Muscle of leg (tissue), 3 donors: ENCODE measurements at regions not wholly inside any gene's neighbourhood (a gene's known extent, or its start where the extent isn't known, plus 50 kb on each side); places are given as distances from the start of the nearest gene placed in this dataset.
"Not testable (repeated sequence)": the region's sequence is repeated elsewhere in the genome, so short reads cannot be mapped to it uniquely, and the experiment has no call there.

ENCODE experiments used
- DNase-seq: peaks from one replicate; pipeline ENCODE4 v3.0.0; 2013
- H3K27ac ChIP-seq: one replicate; pipeline ENCODE4 v1.5.1; 2013; ENCODE audit warnings: mild to moderate bottlenecking, low read length, control low read depth
- H3K27me3 ChIP-seq: one replicate; pipeline ENCODE4 v1.6.1; 2013; ENCODE audit warnings: low read length; ENCODE audit not compliant: control insufficient read depth, insufficient read depth
- H3K36me3 ChIP-seq: one replicate; pipeline ENCODE4 v1.6.1; 2013; ENCODE audit warnings: low read length; ENCODE audit not compliant: control insufficient read depth, insufficient read depth
- H3K4me1 ChIP-seq: one replicate; pipeline ENCODE4 v1.6.1; 2013; ENCODE audit warnings: low read length; ENCODE audit not compliant: control insufficient read depth, insufficient read depth
- H3K4me3 ChIP-seq: one replicate; pipeline ENCODE4 v1.5.1; 2013; ENCODE audit warnings: low read length, control low read depth
- H3K9me3 ChIP-seq: replicated peaks from 2 replicates; pipeline ENCODE4 v1.6.1; 2013; ENCODE audit warnings: low read depth, low read length; ENCODE audit not compliant: control insufficient read depth
- WGBS: methylation state at CpG from one replicate; pipeline ENCODE4 v1.1.5; 2013; ENCODE audit warnings: missing lambda C conversion rate; ENCODE audit not compliant: insufficient coverage; 5-methylcytosine and 5-hydroxymethylcytosine counted together

DNA sequence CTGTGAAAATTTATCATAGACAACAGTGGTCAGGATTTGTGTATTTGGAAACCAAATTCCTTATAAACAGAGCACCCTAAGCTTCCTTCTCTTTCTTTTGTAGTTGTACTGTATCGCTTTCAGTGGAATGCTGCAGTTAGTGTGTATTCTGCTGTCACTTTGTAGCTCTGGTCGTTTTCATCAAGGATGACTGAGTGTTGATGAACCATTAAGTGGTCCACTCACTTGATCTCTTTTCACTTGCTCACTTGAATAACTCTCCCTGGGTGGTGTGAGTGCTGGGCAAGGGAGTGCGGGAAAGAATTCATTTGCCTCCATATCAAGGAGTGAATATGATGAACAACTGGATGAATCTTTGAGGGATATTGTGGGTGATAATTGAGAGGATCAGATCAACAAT lies 1225.7 kb upstream of the WWC1 start:
- Histone ChIP-seq H3K27ac (no peak overlapping the region), H3K27me3 (no peaks in the 10 kb centered on the region), H3K9me3 (no peaks in the 10 kb centered on the region), H3K36me3 (no peaks in the 10 kb centered on the region), H3K4me1 (no peaks in the 10 kb centered on the region), H3K4me3 (no peak overlapping the region)
- no CpG with 5 or more reads among the region's 3 CpGs for WGBS
- no peak for DNase-seq

DNA sequence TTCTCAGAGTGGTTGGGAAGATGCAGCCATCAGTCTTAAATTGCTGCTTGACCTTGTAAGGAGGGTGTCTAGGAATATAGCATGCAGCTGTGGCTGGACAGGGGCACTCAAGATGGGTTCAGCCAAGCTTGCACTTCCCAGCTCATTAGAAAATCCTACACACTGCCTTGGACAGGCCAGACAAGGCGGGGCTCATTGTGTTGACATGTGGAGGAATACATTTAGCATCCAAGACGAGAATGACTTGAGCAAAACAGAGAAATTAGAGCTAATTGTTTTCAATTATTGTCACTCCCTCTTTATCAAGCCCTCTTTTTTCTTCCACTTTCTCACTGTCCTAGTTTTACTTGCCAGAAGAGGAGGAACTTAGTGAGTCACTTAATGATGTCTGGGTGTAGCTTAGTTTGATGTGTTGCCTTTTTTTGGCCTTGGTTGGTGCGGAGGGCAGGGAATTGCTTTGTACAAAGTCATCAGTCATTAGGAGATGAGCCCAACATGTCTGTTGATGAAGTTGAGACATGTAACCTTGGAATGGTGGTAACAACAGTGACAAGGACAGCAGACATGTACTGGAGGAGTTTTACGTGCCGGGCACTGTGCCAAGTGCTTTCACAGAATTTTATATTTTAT lies 1219.3 kb upstream of the WWC1 start:
- Histone ChIP-seq H3K4me1 (no peaks in the 10 kb centered on the region), H3K4me3 (no peak overlapping the region), H3K27ac (no peak overlapping the region), H3K36me3 (no peaks in the 10 kb centered on the region), H3K27me3 (no peaks in the 10 kb centered on the region), H3K9me3 (no peaks in the 10 kb centered on the region)
- 80% methylated on average over 1 of the region's 5 CpGs for WGBS
- peak; percentile 28 for DNase-seq

DNA sequence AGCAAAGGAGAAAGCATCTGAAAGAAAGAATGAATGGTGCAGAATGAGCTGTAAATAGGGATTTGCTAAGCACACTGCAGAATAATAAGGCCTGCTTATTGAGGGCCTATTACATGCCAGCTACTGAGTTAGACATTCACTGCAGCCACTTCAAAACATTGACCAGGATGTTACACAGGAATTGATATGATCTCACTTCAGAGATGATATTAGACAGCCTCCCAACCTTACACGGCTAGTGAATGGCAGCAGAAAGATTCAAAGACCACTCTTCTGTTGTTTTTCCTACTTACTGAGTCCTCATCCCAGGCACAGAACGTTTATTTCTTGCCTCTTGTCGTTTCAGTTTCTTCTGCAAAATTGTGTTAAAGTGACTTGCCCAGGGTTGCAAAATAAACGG lies 1209.9 kb upstream of the WWC1 start:
- Histone ChIP-seq H3K27me3 (no peaks in the 10 kb centered on the region), H3K4me1 (no peaks in the 10 kb centered on the region), H3K36me3 (no peaks in the 10 kb centered on the region), H3K9me3 (no peaks in the 10 kb centered on the region), H3K27ac (no peak overlapping the region), H3K4me3 (no peak overlapping the region)
- WGBS: 38% methylated on average over 1 of the region's 4 CpGs
- no peak for DNase-seq

DNA sequence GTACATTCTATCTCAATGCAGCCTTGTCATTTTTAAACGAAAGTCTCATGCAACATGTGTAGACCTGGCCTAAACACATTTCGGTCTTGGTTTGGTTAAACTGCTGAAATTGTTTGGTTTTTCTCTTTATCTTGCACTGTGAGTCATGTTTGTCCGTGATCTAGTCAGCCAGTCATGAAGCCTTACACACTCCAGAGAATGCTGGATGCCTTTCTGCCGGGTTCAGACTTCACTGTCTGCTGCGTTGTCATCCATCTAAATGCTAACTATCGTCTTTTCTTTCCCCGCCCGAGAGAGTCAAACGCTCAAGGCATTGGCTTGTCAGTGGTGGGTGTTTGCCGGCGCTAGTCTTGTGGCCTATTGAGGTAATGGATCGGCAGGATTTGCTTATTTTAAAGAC lies 1194.6 kb upstream of the WWC1 start:
- H3K36me3 ChIP-seq: no peaks in the 10 kb centered on the region
- no peaks in the 10 kb centered on the region for H3K9me3 ChIP-seq
- WGBS: 80% methylated on average over 4 of the region's 12 CpGs
- no peak for DNase-seq
- no peak overlapping the region for H3K27ac ChIP-seq
- no peak overlapping the region for H3K4me3 ChIP-seq
- H3K27me3 ChIP-seq: no peaks in the 10 kb centered on the region
- no peaks in the 10 kb centered on the region for H3K4me1 ChIP-seq

DNA sequence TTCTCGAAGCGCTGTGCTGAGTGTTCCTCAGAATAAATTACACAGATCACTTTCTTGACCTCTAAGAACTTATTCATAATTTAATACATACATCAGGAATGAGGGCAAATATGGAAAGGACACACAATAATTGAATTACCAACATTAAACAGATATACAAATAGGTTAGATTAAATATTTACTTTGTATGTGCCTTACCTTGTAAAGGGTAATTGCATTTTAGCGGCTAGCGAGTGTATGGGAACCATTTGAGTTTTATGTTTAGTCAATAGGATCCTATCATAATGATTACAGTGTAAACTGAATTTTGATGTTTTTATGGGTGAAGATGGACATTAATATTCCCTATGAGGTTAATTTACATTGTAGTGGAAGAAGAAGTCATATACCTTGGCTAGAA lies 1187.1 kb upstream of the WWC1 start:
- H3K27ac ChIP-seq: no peak overlapping the region
- H3K4me1 ChIP-seq: no peaks in the 10 kb centered on the region
- WGBS: no CpG with 5 or more reads among the region's 4 CpGs
- H3K27me3 ChIP-seq: no peaks in the 10 kb centered on the region
- DNase-seq: no peak
- no peaks in the 10 kb centered on the region for H3K36me3 ChIP-seq
- H3K4me3 ChIP-seq: no peak overlapping the region
- no peaks in the 10 kb centered on the region for H3K9me3 ChIP-seq

DNA sequence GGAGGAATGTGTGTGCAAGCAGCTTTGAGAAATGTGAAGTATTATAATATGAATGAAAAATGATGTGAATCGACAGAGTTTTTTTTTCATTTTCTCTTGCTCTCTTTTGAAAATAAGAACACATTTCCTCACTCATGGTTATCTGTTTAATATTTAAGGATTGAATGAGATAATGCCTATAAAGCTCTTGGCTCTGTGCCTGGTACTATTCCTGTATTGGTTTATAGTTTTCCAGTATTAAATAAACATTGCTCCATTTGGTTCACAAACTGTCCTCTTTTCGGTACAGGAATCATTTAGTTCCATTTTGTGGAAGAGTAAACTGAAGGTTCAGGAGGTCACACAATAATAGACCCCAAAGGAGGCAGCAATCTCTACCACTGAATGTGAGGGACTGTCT lies 1185.5 kb upstream of the WWC1 start:
- no peaks in the 10 kb centered on the region for H3K9me3 ChIP-seq
- H3K4me3 ChIP-seq: no peak overlapping the region
- no peaks in the 10 kb centered on the region for H3K36me3 ChIP-seq
- DNase-seq: peak; percentile 29
- no peaks in the 10 kb centered on the region for H3K4me1 ChIP-seq
- H3K27me3 ChIP-seq: no peaks in the 10 kb centered on the region
- H3K27ac ChIP-seq: no peak overlapping the region
- WGBS: no CpG with 5 or more reads among the region's 2 CpGs

DNA sequence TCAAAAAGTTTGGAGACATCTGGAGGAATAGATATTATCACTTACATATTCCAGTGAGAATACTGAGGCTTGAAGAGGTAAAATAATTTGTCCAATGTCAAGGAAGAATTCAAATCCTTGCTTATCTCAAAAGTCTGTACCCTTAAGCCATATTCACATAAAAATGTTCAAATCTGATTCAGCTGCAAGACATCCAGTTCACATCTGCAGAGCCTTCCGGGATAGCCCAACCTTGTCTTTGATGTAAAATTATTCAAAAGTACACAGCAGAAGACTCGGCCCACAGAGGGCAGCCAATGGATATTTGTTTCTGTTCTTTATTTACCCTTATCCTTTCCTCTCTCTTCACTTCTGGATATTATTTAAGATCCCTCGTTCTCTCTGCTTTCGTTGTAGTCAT lies 1183.8 kb upstream of the WWC1 start:
- no CpG with 5 or more reads among the region's 4 CpGs for WGBS
- H3K27ac ChIP-seq: no peak overlapping the region
- no peak for DNase-seq
- H3K27me3 ChIP-seq: no peaks in the 10 kb centered on the region
- no peaks in the 10 kb centered on the region for H3K36me3 ChIP-seq
- H3K9me3 ChIP-seq: no peaks in the 10 kb centered on the region
- H3K4me1 ChIP-seq: no peaks in the 10 kb centered on the region
- no peak overlapping the region for H3K4me3 ChIP-seq

DNA sequence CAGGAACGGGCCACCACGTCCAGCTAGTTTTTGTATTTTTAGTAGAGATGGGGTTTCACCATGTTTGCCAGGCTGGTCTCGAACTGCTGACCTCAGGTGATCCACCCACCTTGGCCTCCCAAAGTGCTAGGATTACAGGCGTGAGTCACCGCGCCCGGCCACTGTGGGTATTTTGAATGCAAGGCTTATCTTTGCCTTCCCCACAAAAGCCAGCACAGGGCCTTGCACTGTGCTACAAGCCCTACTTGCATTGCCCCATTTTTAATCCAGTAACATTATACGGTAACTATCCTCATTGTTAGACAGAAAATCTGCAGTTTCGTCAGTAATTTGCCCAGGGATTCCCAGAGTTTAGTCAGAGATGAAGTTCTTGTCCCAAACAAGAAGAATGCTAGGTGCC lies 1183.2 kb upstream of the WWC1 start:
- not testable (repeated sequence) for DNase-seq, H3K27ac ChIP-seq, H3K9me3 ChIP-seq, H3K4me3 ChIP-seq, H3K36me3 ChIP-seq, H3K4me1 ChIP-seq, H3K27me3 ChIP-seq
- WGBS: 96% methylated on average over 2 of the region's 9 CpGs

DNA sequence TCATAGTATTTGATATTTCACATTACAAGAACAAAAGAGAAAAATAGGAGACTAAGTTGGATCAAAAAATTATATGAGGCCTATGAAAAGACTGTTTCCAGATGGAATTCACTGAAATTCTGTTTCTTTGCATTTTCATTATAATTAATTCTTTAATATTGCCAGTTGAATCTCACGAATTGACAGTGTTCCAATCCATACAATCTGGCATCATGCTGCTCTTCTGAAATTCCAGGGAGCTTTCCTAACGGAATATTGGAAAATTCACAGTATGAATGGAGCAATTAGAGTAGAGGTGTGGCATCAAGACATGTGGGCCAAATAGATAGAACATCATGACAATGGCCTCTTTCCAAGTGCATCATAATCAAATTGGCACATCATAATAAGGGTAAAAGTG lies 1178.9 kb upstream of the WWC1 start:
- Histone ChIP-seq H3K27me3 (no peaks in the 10 kb centered on the region), H3K36me3 (no peaks in the 10 kb centered on the region), H3K27ac (no peak overlapping the region), H3K4me3 (no peak overlapping the region), H3K4me1 (no peaks in the 10 kb centered on the region), H3K9me3 (no peaks in the 10 kb centered on the region)
- no CpG with 5 or more reads among the region's 2 CpGs for WGBS
- DNase-seq: no peak

DNA sequence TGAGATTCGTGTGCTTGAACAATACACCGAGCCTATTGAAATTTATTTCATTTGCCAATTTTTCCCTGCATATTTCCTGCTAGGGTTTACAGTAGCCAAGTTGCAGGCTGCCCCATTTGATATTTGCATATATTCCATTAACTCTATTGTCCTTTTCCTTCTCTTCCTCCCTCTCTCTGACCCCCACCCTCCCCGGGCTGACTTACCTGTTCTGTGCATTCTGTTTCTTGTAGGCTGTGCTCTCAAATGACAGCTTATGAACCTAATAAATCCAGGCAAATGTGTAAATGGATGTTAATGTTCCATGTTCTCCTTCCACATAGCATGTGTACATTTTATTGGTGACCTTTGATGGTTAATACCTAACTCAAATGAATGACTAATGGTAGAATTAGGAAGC lies 1169.2 kb upstream of the WWC1 start:
- Histone ChIP-seq H3K9me3 (no peaks in the 10 kb centered on the region), H3K27ac (no peak overlapping the region), H3K4me1 (no peaks in the 10 kb centered on the region), H3K27me3 (no peaks in the 10 kb centered on the region), H3K36me3 (no peaks in the 10 kb centered on the region), H3K4me3 (no peak overlapping the region)
- WGBS: no CpG with 5 or more reads among the region's 3 CpGs
- no peak for DNase-seq

DNA sequence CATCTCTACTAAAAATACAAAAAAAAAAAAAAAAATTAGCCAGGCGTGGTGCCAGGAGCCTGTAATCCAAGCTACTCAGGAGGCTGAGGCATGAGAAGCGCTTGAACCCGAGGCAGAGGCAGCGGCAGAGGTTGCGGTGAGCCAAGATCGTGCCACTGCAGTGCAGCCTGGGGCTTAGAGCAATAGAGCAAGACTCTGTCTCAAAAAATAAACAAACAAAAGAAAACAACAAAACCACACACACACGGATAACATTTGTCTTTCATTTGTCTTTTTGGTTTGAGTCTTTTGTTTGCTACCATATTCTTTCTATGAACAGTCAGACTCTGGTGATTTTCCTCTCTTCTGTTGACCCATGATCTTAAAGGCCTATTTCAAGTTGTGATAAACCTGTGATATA lies 1168.3 kb upstream of the WWC1 start:
- DNase-seq: no peak
- H3K36me3 ChIP-seq: no peaks in the 10 kb centered on the region
- H3K27me3 ChIP-seq: no peaks in the 10 kb centered on the region
- H3K9me3 ChIP-seq: no peaks in the 10 kb centered on the region
- no peak overlapping the region for H3K4me3 ChIP-seq
- WGBS: 90% methylated on average over 2 of the region's 7 CpGs
- no peak overlapping the region for H3K27ac ChIP-seq
- H3K4me1 ChIP-seq: no peaks in the 10 kb centered on the region
